NB4 (cell line): ENCODE measurements at regions not wholly inside any gene's neighbourhood (a gene's known extent, or its start where the extent isn't known, plus 50 kb on each side); places are given as distances from the start of the nearest gene placed in this dataset.

Source experiments
- DNase-seq: peaks from one replicate; pipeline ENCODE4 v3.0.0; 2010; ENCODE audit warnings: low read depth
- H3K4me3 ChIP-seq: one replicate; pipeline ENCODE4 v1.5.1; 2011; ENCODE audit warnings: mild to moderate bottlenecking, low read depth, low read length, moderate library complexity
- CTCF ChIP-seq: IDR thresholded peaks from one replicate; pipeline ENCODE4 v1.5.1; 2012; ENCODE audit warnings: low read depth, low read length
- MAX ChIP-seq: IDR thresholded peaks from 2 replicates; pipeline ENCODE4 v1.6.1; 2011; ENCODE audit warnings: low read depth, low read length
- MYC ChIP-seq: IDR thresholded peaks from 2 replicates; pipeline ENCODE4 v1.6.1; 2011; ENCODE audit warnings: low read depth, low read length
- POLR2A ChIP-seq: IDR thresholded peaks from 2 replicates; pipeline ENCODE4 v1.6.1; 2011; ENCODE audit warnings: mild to moderate bottlenecking; ENCODE audit not compliant: insufficient read length; ENCODE audit errors: extremely low read depth

GRCh38 chr2:120499784-120500495 is 154.0 kb downstream of the INHBB start:
- TF ChIP-seq MAX (no peak), MYC (no peak), CTCF (no peak), POLR2A (no peak)
- no peak for DNase-seq
- H3K4me3 ChIP-seq, result no peak overlapping the region

GRCh38 chr2:120501591-120501990 is 155.7 kb downstream of the INHBB start:
- H3K4me3 ChIP-seq, result no peak overlapping the region
- no peak for DNase-seq
- TF ChIP-seq MYC, result no peak
- TF ChIP-seq CTCF, result no peak

- H3K4me3 ChIP-seq, result no peak overlapping the region
- DNase-seq, result no peak
- no peak for TF ChIP-seq CTCF
- no peak for TF ChIP-seq MYC
- no peak for TF ChIP-seq MAX
- TF ChIP-seq POLR2A, result no peak
Observed at GRCh38 chr2:120502357-120502756, 156.4 kb downstream of the INHBB start.

- TF ChIP-seq POLR2A, result no peak
- TF ChIP-seq CTCF, result no peak
- no peak for TF ChIP-seq MYC
- no peak for TF ChIP-seq MAX
- no peak for DNase-seq
- H3K4me3 ChIP-seq, result no peak overlapping the region
Observed at GRCh38 chr2:120502761-120503160, 156.8 kb downstream of the INHBB start.

- no peak for TF ChIP-seq POLR2A
- no peak for TF ChIP-seq CTCF
- TF ChIP-seq MYC, result no peak
- TF ChIP-seq MAX, result no peak
- no peak overlapping the region for H3K4me3 ChIP-seq
- no peak for DNase-seq
Observed at GRCh38 chr2:120503206-120503792, 157.4 kb downstream of the INHBB start.
